Stimulated activated CD4-positive, alpha-beta T cell treated with anti-CD3 and anti-CD28 coated beads, TNF-alpha, amount 100 ng/mL, for 4 hours (primary cell): ENCODE measurements at regions not wholly inside any gene's neighbourhood (a gene's known extent, or its start where the extent isn't known, plus 50 kb on each side); places are given as distances from the start of the nearest gene placed in this dataset.
"Not testable (repeated sequence)": the region's sequence is repeated elsewhere in the genome, so short reads cannot be mapped to it uniquely, and the experiment has no call there.

Source experiments
- DNase-seq, 3 experiments: peaks; one replicate each; pipeline ENCODE4 v3.0.0-alpha.2; 2020; ENCODE audit warnings: low read depth in 3 of 3

DNA sequence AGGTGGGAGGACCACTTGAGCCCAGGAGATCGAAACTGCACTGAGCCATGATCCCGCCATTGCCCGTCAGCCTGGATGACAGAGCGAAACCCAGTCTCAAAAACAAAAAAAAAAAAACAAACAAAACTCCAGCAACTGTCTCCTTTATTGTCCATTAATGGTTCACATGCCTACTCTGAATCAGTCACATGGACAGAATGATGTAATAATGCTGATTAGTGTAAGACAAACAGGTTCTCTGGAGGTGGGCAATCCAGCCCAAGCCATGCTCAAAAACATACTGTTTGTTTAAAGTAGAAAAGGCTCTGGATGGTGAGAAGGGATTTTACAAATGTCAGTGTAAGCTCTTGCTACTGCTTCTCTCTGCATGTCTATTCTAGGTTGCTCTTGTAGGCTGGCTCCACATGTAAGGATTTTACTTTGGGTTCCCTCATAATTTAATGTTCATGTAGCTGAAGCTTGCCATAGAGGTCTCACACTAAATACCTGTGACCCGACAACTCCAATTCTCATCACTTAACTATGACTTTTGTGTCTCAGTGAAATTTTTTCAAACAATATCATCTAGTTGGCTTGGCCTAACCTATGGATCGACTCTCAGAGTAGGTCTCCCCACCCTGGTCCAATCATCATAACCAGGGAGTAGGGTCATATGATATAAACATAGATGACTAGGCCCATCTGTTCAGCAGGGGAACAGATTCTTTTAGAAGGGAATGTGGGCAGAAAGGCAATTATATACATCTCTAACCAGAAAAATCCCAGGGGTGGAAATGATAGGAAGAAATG, 83.9 kb upstream of the SLC39A10 start:
- no peak for DNase-seq

DNA sequence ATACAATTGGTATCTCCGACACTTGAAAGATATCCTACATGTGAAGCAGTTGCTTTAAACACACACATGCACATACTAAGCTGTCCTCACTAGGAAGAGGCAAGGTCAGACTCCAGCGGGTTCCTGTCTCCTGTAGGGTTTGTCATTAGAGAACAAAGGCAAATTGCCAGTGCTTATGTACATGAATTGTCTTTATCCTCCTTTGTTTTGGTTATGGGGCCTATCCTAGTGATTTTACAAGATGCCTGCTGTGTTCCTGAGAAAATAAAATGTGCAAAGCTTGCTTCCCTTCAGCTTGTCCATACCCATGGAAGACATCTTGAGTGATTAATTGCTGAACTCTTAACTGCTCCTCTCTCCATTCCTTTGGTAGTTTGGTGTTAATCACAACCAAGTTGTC, 86.7 kb upstream of the SLC39A10 start:
- DNase-seq, result no peak

DNA sequence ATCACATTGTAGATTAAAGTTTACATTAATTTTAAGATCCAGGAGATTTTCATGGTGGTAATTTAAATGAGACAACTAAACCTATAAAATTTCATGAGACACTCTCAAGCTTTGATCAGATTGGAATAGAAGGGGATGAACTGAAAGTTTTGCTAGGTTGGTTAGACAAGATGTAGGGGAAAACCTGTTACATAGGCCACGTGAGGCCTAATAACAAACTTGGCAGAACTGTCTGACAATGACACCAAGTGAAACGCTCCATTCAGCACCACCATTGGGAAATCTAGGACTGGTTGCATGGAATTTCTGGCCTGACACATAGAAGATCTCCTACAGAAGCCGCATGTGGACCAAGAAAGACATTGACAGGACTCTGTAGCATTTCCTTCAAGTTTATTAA, 87.8 kb upstream of the SLC39A10 start:
- DNase-seq, result no peak

DNA sequence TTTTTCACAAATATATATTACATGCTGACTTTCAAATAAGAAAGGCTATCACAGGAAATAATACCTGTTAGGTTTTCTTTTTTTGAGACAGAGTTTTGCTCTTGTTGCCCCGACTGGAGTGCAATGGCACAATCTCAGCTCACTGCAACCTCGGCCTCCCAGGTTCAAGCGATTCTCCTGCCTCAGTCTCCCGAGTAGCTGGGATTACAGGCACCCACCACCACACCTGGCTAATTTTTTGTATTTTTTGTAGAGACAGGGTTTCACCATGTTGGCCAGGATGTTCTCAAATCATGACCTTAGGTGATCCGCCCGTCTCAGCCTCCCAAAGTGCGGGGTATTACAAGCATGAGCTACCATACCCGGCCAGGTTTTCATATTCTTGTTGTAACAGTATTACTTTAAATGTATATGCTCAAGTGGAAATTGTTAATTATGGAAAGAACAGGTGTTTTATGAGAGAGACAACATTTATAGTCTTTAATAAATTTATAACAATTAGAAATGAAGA, 92.3 kb upstream of the SLC39A10 start:
- not testable (repeated sequence) for DNase-seq

DNA sequence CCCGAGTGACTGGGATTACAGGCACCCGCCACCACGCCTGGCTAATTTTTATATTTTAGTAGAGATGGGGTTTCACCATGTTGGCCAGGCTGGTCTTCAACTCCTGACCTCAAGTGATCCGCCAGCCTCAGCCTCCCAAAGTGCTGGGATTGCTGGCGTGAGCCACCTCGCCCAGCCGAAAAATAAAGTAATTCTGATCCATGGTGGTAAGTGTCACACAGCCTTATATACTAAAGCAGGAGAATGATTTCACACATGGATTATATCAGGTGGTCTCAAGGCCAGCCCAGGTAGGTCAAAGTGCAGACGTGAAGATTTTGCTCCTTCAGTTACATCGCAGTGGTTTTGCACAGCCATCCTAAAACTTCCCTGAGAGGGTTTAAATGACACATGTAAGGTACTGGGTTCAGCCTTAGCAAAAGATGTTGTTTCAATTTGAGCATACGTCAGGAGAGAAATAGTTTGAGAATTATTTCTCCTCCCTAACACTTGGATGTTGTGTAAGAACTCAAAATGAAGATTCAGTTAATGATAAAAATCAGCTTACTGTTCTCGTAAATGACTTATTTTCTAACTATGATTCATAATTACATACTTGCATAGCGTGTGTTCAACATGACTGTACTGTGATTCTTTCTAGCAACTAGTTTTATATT, 93.0 kb upstream of the SLC39A10 start:
- no peak for DNase-seq

DNA sequence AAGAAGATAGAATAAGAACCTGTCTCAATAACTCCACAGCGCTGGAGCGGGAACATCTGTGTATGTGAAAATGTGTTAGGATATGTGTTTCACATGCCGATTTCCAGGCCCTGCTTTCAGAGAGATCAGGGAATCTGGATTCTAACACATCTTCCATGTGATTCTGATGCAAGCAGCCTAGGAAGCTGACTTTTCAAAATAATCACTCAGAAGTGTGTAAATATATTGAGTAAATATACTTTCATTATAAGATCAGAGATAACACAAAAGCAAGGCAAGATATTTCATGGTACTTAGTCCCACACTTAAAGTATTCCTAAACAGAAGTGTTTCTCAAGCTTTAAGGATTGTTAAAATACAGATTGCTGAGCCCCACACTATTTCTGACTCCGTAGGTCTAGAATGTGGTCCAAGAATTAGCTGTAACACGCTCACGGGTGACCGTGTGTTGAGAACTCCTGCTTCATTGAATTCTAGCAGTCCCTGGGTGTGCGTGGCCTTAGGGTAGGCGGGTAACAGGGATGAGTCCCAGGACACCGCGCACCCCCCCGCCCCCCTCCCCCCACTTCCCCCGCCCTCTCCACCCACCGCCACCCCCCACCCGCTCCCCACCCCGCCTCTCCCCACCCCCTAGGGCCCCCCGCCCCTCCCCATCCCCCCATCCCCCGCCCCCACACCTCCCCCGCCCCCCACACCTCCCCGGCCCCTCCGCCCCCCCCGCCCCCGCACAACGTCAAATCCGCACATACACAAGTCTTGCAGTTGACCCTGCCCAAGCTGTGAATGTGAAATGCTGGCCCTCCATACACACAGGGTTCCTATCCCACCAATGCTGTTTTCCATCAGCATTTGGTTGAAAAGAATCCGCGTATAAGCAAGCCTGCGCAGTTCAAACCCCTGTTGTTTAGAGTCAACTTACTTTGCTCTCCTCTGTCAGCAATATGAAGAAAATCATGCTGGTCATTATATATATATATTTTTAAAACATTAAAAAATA, 94.2 kb upstream of the SLC39A10 start:
- no peak for DNase-seq

DNA sequence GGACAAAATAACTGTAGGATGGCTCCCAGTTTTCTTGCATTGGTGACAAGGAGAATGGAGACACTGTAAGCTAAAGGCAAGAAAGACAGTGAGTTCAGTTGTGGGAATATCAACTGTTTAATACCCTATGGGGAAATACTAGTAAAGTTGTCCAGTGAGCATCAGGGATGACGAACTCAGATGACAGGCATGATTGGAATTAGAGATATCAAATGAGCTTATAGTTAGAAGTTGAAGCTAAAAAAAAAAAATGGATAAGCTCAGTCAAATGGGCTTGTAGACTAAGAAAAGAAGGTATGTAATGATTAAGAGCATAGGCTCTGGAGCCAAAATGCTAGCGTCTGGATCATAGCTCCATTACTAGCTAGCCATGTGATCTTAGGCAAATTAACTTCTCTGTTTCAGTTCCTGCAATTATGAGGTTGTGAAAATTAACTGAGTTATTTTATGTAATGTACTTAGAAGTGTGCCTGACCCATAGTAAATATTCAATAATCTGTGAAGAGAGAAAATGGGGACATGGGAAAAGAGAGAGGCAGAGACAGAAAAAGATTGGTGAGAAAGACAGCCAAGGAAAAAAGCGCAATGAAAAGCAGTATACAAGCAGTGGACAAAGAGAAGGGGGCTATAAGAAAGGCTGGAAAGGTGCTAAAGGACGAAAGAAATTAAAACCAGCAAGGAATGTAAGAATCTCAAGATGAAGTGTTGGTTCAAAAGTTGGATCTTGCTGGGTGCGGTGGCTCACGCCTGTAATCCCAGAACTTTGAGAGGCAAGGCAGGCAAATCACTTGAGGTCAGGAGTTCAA, 95.7 kb upstream of the SLC39A10 start:
- no peak for DNase-seq

- no peak for DNase-seq
Observed at GRCh38 chr2:195560209-195560895, 96.7 kb upstream of the SLC39A10 start.

DNA sequence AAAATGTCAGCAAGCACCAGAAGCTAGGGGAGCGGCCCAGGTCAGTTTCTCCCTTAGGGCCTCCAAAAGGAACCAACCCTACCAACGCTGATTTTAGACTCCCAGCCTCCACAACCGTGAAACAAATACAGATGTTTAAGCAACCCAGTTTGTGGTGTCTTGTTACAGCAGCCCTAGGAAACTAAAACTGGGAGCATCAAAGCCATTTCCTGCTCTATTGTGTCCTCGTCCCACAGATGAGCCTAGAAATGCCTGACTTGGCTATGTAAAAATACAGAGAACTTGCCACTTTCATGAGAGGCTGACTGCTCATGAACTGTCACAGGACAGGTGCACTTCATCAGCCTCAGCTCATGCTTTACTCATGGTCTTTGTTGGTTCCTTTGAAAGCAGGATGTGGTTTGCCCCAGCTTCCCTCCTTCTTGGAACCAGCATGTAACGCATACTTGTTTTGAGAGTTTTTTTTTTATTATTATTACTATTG, 97.6 kb upstream of the SLC39A10 start:
- DNase-seq, result peak in 2 of 3 experiments; percentile 47 to 65

DNA sequence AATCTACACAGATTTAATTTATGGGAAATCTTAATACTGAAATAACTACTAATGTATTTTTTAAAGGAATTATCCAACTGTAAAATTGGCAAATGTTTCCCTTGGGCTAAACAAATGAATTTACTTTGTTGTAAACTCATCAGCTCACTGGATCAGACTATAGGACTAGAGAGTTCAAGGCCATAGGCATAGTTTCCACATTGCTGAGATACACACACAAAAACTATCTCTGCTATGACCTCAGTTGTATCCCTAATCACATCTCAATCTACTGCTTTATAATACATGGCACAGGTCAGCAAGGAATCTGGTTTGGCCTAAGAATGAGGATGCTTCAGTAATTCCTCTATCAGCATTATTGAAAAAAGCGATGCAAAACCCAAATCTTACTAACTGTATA, 101.1 kb upstream of the SLC39A10 start:
- no peak for DNase-seq

- no peak for DNase-seq
Observed at GRCh38 chr2:195552581-195552980, 104.4 kb upstream of the SLC39A10 start.

DNA sequence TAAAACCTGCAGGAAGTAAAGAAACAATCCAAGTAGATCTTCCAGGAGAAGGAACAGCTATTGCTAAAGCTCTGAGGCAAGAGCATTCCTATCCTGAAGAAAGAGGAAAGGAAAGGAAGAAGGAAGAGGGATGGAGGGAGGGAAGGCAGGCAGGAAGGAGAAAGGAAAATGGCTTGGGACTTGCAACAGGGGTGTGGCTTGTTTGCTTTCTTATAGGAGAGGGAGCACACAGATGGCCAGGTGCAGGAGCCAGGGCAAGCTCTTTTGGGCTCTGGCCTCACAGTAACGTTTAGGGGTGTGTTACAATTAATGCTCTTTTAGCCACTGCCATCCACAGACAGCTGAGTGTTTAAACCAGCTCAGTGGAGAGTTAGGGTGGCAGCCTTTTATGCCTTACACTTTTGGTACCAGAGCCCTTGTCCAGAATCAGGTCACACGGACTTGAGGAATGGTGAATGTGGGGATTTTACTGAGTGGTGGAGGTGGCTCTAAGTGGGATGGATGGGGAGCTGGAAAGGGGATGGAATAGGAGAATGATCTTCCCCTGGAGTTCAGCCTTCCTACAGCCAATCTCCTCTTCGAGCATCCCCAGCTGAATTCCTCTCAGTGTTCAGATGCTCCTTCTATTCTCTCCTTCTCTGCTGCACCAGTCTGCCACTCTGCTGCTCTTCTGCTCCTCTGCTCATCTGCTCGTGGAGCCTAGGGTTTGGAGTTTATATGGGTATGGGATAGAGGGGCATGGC, 108.7 kb upstream of the SLC39A10 start:
- no peak for DNase-seq

GRCh38 chr2:195547268-195547840, 109.7 kb upstream of the SLC39A10 start:
- DNase-seq, result not testable (repeated sequence)

DNA sequence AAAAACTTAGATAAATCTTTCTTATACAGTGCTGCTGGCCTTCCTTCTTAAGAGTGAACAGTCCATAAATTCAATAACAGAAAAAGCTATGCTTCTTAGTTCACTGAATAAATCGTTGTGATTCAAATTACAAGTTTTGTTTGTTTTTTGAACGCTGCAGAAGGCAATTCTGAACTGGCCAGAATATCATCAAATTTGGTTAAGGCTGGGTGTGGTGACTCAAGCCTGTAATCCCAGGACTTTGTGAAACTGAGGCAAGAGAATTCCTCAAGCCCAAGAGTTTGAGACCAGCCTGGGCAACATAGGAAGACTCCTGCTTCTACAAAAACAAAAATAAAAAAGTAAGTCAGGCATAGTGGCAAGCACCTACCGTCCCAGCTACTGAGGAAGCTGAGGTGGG, 111.2 kb upstream of the SLC39A10 start:
- no peak for DNase-seq

DNA sequence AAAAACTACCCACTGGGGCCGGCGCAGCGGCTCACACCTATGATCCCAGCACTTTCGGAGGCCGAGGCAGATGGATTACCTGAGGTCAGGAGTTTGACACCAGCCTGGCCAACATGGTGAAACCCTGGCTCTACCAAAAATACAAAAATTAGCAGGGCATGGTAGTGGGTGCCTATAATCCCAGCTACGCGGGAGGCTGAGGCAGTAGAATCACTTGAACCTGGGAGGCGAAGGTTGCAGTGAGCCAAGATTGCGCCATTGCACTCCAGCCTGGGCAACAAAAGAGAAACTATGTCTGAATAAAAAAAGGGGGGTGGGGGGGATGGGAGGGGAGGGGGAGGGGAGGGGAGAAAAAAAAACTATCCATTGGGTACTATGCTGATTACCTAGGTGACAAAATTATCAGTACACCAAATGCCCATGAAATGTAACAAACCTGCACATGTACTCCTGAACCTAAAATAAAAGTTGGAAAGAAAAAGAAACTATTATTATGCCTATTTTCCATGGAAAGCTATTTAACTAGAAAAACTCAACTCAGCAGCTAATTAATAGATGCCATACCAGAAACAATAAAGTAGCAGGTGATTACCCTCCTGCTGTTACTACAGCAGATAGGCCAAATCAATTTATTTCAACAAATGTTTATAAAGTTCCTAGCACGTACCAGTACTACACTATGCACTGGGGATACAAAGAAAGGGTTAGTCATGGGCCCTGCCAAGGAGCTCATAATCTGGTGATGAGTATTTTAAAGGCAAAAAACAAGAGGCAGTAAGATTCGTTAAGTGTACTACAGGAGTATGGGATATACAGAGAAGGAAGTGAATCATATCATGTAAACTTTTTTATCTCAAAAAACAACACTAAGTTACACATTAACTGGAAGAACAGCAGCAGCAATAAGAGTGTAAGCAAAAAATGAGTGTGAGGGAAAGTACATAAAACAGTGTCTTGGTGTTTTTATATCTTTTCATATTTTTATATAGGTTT, 112.8 kb upstream of the SLC39A10 start:
- DNase-seq, result no peak

DNA sequence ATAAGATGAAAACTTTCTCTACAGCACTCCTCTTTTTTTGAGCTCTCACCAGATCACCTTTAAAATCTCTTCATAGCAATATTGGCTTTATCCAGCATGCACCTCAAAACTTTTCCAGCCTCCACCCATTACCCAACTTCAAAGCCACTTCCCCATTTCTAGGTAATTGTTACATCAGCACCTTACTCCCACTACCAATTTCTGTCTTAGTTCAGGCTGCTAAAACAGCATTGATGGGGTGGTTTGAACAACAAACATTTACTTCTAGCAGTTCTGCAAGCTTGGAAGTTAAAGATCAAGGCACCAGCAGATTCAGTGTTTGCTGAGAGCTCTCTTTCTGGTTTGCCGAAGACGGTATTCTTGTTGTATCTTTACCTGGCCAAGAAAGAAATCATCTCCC, 114.0 kb upstream of the SLC39A10 start:
- DNase-seq, result no peak

DNA sequence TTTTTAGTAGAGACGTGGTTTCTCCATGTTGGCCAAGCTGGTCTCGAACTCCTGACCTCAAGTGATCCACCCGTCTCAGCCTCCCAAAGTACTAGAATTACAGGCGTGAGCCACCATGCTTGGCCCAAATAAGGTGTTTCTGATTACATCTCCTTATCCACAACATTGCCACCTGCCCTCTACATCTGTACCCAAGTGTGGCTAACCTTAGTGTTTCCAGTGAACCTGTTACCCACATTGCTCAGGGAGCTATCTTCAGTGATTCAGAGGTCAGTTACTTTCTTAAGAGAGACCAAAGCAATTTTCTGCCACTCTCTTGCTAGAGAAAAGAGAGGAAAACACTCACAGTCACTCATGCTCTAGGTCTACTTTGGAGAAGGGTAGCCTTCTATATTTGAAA, 115.0 kb upstream of the SLC39A10 start:
- no peak for DNase-seq

DNA sequence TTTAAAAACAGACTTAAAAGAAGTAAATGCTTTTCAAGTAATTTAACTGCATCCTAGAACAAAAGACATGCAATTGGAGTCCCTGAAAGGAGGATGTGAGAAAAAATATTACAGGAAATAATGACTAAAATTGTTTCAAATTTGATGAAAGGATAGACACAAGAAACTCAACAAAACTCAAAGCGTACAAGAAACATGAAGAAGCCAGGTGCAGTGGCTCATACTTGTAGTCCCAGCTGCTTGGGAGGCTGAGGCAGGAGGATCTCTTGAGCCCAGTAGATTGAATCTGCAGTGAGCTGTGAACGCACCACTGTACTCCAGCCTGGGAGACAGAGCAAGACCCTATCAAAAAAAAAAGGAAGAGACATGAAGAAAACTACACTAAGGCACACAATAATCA, 118.1 kb upstream of the SLC39A10 start:
- no peak for DNase-seq
